HG03342 (cell line): ENCODE measurements at regions not wholly inside any gene's neighbourhood (a gene's known extent, or its start where the extent isn't known, plus 50 kb on each side); places are given as distances from the start of the nearest gene placed in this dataset.
"Not testable (repeated sequence)": the region's sequence is repeated elsewhere in the genome, so short reads cannot be mapped to it uniquely, and the experiment has no call there.

ENCODE experiments used
- ATAC-seq: cut with Tn5 transposase; IDR thresholded peaks from one replicate; pipeline ENCODE4 v1.9.1; 2021; ENCODE audit warnings: mild to moderate bottlenecking, moderate library complexity; ENCODE audit not compliant: unreplicated experiment

DNA sequence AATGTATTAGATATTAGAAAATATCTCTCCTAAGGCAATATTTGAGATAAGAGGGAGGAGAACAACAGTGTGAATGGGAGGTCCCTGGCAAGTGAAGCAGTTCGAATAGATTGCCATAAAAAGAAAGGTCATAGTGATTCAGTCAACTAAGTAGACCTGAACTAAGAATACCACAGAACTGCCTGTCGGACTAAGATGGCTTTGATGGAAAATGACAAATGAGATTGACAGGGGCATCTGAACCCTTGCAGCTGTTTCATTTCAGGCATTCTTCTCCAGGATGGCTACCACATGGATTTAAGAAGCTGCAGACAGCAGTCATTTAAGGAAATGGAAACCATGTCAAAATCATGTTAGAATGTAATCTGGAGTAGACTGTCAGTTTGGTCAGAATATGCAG, 308.4 kb upstream of the MEF2C start:
- ATAC-seq, result no peak

DNA sequence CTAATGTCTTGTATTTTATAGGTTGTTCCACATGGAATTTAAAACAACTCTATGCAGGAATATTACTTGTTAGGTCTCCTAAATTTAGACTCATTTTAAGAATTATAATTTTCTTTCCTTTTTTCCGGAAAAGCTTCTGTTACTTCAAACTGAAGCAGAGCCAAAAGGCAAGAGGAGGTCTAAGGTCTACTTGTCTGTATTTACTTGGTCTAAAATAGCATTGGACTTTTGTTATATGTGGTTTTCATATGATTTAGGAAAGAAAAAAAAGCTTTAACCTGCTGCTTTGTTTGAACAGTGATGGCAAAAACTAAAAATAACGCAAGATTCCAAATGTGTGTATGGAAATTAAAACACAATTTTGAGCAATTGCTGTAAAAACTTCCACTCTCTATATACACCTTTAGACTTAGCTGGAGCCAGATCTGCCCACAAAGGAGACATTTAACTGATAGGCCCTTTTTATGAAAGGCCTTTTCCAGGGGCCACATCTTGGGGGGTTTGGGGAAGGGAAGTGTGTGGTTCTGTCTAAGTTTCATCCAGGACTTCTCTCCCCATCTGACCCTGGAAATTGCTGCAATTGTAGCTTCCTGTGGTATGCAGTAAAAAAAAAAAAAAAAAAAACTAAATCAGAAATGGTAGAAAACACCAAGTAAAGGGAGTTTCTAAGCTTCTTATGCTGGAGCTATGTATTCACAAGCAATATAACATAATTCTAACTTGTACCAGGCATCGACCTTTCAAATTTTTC, 307.7 kb upstream of the MEF2C start:
- no peak for ATAC-seq

DNA sequence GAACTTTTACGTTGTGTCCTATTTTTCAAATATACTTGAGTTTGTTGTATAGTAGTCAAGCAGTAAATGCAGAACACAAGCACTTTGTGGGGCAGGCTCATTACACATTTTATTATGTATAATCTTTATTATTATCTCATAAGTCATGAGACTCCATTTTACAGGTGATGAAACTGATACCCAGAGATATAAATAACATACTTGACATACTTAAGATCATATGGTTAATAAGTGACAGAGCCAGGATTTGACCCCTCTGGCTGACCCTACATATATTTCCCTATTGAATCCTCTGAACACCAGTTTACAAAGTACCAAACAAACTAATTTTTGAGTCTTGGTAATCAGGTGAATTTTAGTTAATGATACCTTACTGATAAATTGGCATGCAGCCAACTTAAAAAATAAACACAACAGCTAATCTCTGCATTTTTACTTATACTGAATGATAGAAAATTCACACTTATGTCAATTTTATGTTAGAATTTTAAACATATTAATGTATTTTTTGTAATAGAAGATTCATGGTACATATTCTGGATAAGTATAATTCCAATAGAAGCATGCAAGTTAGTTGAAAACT, 305.0 kb upstream of the MEF2C start:
- no peak for ATAC-seq

DNA sequence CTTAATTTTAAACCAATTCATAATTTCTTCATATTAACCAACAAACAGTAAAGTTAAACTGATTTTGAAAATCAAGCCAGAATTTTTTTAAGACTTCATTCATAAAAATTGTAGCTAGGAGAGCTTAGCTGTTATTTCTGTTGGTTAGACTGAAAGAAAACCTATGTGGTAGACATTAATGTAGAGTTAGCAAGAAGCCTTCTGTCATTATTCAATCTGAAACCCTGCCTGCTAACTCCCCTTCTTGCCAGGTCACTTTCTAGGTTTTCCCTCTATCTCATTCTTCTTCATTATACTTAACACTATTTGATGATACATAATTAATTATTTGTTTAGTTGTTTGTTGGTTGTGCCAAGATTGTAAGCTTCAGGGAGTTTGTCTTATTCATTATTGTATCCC, 304.3 kb upstream of the MEF2C start:
- no peak for ATAC-seq

DNA sequence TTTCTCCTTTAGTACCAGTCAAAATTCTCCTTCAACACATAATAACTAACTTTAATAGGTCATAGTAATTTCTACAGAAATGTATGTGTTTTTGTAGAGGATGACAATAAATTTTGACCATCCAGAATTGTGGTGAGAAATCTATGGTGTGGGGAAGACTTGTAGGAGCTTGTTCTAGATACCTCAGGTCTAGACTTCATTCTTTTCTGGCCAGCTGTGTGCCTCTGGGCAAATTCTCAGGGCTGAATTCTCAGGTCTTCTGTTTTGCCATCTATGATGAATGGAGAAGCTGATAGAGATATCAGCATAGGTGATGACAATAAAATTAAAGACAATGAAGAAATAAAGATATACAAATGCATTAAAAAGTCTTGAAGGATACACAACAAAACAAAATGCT, 298.6 kb upstream of the MEF2C start:
- no peak for ATAC-seq

DNA sequence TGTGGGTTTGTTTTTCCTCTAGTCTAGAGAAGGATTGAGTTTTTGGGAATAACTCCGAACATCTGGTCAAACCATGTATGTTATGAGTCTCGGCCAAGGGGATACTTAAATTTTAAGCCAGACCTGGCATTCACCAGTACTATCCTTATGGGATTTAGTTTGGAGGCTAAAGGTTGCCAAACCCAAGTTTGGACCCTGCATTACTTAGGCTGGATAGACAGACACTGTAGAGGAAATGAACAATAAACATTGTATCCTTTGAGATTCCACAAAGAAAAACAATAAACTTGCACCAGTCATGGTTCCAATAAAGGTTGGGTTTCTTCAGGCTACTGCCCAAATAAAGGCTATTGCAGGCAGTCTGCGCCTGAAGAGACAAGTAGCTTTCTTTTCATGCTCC, 296.7 kb upstream of the MEF2C start:
- no peak for ATAC-seq

DNA sequence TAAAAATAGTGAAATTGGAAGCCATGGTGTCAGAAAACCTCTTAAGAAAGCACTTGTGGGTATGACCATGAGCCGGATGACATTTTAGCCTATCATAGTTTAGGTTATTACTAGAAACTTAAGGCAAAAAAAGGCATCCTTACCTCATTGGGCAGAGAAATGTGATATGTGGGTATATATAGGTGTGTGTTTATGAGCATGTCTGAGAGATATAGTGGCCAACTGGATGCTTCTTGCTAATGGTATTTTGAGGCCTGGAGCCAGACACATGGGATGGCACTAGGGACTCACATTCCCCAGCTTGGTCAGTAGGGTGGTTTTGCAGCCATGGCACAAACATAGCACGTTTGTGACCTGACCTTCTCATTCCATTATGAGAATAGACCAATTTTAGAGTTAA, 295.6 kb upstream of the MEF2C start:
- no peak for ATAC-seq

DNA sequence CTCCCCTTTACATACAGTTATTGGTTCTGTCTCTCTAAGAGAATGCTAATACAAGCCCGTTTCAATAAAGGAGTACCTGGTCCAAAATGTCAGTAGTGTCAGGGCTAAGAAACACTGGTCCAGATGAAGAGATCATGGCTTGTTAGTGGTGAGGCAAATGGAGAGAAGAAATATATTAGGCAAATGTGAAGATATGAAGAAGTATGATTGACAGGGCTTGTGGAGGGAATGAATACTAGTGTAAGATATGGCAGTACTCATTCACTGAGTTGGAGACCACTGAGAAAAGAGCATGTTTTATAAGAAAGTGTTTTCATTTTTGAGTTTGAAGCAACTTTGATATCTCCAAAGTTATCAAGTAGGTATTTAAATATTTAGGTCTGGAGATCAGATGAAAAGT, 290.5 kb upstream of the MEF2C start:
- ATAC-seq, result no peak

DNA sequence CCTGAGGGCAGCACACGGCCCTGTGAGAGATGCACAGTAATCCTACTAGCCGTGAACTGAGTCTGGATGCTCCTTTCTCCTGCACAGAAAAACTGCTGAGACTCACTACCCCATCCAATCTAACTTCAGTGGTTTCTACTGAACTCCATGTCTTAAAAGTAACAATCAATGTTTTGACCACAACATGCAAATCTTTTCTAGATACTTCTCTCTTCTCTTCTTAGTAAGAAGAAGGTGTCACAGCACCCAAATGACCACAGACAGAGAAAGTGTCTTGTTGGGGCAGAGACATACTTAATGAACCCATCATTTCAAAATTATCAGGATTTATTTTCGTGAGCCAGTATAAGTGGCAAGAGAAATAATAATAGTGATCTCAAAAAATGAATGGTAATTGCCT, 285.8 kb upstream of the MEF2C start:
- ATAC-seq, result peak; percentile 93

DNA sequence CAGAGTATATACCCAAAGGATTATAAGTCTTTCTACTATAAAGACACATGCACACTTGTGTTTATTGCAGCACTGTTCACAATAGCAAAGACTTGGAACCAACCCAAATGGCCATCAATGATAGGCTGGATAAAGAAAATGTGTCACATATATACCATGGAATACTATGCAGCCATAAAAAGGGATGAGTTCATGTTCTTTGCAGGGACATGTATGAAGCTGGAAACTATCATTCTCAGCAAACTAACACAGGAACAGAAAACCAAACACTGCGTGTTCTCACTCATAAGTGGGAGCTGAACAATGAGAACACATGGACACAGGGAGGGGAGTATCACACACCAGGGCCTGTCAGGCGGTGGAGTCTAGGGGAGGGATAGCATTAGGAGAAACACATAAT, 281.7 kb upstream of the MEF2C start:
- ATAC-seq, result not testable (repeated sequence)

DNA sequence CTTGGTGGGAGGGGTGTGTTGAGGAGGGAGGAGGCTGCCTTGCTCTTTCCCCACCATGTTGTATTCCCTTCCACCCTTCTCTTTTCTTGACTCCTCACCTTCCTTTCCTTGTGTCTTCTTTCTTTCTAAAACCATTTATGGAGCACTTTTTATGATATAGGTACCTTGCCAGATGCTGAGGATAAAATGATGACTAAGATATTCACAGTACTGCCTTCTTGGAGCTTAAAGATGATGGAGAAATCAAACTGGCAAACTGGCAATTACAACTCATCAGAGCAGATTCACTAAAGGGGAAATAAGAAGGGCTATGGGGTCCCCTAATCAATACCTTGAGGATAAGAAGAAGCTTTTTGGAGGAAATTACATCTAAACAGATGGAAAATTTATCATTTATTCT, 273.2 kb upstream of the MEF2C start:
- ATAC-seq, result no peak

DNA sequence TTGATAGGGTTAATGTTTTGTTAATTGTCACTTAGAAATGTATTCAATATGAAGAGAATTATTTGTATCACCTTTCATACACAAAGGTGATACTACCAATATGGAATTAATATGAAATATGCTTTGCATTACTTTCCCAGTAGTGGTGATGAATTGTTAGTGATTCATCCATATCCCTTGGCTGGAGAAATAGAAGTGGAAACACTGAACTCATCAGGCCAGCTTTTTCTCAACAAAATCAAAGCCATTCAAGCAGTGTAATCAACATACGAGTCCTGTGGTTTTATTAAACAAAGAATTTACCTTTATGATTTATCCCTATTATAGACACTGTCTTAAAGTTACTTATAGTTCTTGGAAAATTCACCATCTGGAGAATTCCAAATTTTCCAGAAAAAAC, 264.0 kb upstream of the MEF2C start:
- ATAC-seq, result no peak

DNA sequence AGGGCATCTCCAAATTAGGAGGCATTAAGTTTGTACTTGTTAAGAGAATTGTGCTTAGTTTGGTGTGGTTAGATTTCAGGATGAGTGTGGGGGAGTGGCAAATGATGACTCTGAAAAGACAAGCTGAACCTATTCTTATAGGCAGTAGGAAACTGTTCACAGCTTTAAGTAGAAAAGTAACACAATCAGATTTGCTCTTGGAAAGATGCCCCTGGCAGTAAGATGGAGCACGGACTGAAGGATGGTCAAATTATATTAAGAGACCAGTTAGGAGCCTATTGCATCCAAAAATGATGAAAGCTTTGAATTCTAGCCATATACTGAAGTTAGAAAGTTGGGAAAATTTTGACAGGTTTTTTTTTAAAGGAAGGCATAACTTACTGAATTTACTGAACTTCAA, 254.2 kb upstream of the MEF2C start:
- ATAC-seq, result no peak

DNA sequence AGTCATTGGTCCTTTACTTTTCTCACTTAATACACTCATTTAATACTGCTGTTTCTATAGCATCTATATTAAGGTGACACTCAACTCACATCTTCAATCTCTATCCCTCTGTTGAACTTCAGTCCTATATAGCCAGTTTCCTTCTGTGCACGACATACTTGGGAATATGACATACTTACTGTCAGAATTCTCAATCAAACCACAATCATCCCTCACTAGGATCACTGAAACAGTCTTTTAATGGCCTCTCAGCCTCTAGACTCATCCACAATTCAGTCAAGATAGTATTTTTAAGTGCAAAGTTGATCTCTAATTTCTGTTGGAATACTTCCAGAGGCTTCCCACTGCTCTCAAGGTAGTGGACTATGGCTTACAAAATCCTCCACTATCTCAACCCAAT, 251.0 kb upstream of the MEF2C start:
- no peak for ATAC-seq

DNA sequence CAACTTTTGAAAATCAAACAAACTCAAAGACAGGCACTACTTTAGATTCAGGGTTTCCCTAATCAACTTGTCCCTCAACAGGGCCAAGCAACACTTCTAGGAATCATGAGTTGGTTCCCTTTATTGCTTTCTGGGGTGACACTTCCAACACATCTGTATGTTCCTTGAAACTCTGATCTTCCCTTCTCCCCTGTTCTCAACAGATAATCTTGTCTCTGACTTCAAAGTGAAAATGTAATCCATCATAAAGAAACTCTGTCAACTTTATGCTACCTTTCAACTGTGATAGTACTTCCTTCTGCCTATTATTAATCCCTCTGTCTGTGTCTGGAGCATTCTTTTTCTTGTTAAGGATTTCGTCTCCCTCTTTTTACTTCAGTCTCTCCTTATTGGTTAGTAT, 250.1 kb upstream of the MEF2C start:
- no peak for ATAC-seq

DNA sequence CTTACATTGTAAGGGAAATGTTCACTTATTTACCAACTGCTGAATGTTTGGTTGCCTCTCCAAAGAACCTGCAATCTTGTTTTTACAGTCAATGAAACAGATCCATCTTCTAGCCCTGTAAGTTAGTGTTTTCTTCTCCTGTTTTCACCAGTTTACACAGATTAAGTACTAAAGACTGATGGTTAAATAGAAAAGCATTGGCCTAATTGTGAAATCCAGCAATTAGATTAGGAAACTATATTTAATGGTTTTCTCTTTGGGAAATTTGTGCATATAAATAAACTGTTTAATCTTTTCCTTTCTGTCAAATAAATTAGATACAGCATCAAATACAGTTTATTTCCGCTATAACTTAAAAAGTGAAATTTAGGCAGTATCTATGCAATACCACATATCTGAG, 247.9 kb upstream of the MEF2C start:
- ATAC-seq, result no peak

DNA sequence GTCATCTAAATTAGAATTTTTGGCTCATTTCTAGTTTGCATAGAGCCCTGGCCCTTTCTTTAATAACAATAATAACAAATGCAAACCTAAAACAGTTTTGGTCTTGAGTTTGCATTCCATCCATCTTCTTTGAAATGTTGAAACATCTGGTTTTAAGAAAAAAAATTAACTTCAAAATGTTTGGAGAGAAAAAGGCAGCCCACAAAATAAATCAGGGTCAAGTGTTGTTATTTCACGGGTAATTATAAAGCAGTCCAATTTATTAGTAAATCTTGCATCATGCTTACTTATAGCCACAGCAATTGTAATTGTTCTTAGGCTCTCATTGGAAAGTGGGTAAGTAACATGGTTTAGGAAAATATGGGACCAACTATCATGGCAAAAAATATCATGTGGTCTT, 247.0 kb upstream of the MEF2C start:
- no peak for ATAC-seq

DNA sequence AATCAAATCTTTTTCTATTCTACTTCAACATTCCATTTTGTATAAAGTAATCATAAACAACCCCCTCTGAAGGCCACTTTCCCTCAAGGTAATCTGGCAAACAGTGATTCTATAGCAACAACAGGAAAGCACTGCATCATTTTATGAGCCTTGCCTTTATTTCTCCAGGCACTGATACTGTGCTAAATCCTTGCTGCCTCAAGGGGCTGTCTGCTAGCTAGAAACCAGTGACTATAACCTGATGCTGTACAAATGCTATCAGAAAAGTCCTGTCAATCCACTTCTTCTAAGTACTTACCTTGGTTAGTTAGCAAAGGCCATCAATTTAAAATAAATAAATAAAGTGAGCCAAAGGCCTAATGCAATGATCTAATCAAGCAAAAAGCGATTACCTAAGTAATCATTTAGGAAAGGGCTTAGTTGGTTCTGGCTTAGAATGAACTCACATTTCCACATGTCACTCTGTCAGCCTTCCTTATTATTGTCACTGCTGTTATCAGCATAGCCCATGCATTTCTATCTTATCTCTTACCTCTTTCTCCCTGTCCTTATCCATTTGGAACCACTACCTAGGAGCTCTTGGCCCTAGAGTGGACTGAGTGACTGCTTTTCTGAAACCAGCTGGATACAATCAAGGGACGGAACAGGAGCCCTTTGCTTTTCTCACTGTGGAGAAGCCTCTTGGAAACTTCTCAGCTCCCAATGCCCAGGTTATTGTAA, 246.1 kb upstream of the MEF2C start:
- ATAC-seq, result no peak

DNA sequence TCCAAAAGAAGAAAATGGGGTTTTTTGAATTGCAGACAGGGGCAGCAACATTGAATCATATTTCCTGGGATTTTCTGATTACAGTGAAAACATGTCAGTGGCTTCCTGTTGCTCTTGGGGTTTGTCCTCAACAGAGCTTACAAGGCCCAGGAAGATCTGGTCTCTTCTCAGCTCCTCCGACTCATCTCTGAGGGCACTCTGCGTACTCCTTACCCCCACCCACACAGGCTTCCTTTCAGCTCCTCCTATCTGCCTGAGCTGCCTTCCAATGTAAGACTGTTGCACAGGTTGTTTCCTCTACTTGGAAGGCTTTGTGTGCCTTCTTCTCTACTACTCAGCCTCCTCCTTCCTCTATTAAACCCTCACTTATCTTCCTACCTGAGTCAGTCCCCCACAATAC, 245.1 kb upstream of the MEF2C start:
- no peak for ATAC-seq

DNA sequence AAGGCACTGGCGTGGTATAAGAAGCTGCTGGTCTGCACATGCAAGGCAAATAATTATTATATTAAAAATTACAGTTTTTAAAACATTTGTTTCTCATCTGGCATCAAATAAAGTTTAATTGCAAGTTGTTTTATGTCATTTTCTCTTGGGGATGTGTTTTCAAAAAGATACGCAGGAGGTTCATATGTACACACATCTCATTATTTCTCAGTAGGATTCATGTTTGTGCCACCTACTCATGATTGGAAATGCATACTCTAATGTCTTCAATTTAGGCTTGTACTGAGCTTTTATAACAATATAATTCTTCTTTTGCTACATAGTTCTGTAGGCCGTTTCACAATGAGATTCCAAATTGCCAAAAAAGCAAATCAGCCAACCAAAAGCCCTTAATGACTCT, 244.2 kb upstream of the MEF2C start:
- no peak for ATAC-seq

DNA sequence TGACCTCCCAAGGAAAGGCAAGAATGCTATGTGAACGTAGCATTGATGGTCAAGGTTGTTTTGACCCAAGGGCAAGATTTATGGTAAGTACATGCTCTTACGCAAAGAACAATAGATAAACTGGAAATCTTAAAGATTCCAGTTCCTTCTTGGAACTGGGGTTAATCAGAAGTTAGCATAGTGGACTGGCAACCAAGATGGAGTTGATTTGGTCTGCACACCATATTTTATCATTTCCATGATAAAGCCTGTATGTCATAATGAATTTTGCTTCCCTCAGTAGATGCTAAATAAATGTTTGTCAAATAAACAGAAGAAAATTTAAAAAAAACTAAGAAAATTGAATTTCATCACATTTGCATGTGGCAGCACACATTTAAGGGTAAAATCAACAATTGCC, 242.4 kb upstream of the MEF2C start:
- ATAC-seq, result no peak

DNA sequence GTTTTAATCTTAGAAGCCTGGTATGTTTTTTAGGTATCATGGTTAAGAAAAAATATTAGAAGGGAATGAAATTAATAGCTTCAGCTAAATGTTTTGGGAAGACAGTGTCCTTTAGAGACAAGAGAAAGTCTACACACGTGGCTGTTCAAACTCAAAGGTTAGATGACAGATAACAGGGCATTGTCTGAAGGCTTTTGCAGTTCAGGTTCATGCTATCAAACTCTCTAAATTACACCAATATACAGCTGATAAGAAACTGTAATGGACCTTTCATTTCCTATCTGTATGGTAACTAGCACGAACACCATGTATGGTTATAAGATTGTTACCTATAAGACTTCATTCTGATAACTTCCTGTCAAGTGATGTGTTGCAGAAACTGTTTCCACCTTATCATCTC, 240.6 kb upstream of the MEF2C start:
- ATAC-seq, result no peak
